GM23338 (cell line): ENCODE measurements at regions not wholly inside any gene's neighbourhood (a gene's known extent, or its start where the extent isn't known, plus 50 kb on each side); places are given as distances from the start of the nearest gene placed in this dataset.

Source experiments
- ATAC-seq: fragments of 200-7000 bp; cut with Tn5 transposase; 3 replicates; pipeline ENCODE4 v1.9.1; 2020
- DNase-seq: peaks from one replicate; pipeline ENCODE4 v3.0.0-alpha.2; 2015; ENCODE audit warnings: low spot score
- H2AFZ ChIP-seq: fragments of 200-600 bp; sonication (generic); 2 replicates; pipeline ENCODE4 v1.8.0; 2016; ENCODE audit warnings: antibody characterized with exemption, mild to moderate bottlenecking, moderate library complexity
- H3F3A ChIP-seq: fragments of 200-600 bp; sonication (generic); replicated peaks from 2 replicates; pipeline ENCODE4 v1.8.0; 2017; ENCODE audit warnings: antibody characterized with exemption, mixed run types, low read depth
- H3K27ac ChIP-seq: fragments of 200-600 bp; sonication (generic); 2 replicates; pipeline ENCODE4 v1.6.1; 2016; ENCODE audit warnings: low read depth
- H3K27me3 ChIP-seq: fragments of 200-600 bp; sonication (generic); 2 replicates; pipeline ENCODE4 v1.8.0; 2016; ENCODE audit warnings: mild to moderate bottlenecking, mixed run types, moderate library complexity; ENCODE audit not compliant: insufficient read depth
- H3K36me3 ChIP-seq: fragments of 200-600 bp; sonication (generic); 2 replicates; pipeline ENCODE4 v1.8.0; 2016; ENCODE audit warnings: mild to moderate bottlenecking; ENCODE audit not compliant: insufficient read depth
- H3K4me1 ChIP-seq: fragments of 200-600 bp; sonication (generic); 2 replicates; pipeline ENCODE4 v1.8.0; 2016; ENCODE audit warnings: mild to moderate bottlenecking, moderate library complexity; ENCODE audit not compliant: insufficient read depth
- H3K4me2 ChIP-seq: fragments of 200-600 bp; sonication (generic); 2 replicates; pipeline ENCODE4 v1.7.1; 2017; ENCODE audit warnings: mixed run types
- H3K4me3 ChIP-seq: fragments of 200-600 bp; sonication (generic); 2 replicates; pipeline ENCODE4 v1.6.1; 2016; ENCODE audit warnings: mixed run types
- H3K79me2 ChIP-seq: fragments of 200-600 bp; sonication (generic); replicated peaks from 2 replicates; pipeline ENCODE4 v1.8.0; 2017; ENCODE audit warnings: mild to moderate bottlenecking; ENCODE audit not compliant: insufficient read depth
- H3K9me2 ChIP-seq: fragments of 200-600 bp; sonication (generic); 2 replicates; pipeline ENCODE4 v1.8.0; 2017; ENCODE audit not compliant: insufficient read depth
- H4K20me1 ChIP-seq: fragments of 200-600 bp; sonication (generic); replicated peaks from 2 replicates; pipeline ENCODE4 v1.8.0; 2017; ENCODE audit warnings: mild to moderate bottlenecking; ENCODE audit not compliant: insufficient read depth
- H3K27ac Mint-ChIP-seq: 2 replicates; pipeline ENCODE4 v1.8.0; 2020; ENCODE audit warnings: inconsistent platforms, mild to moderate bottlenecking, moderate library complexity, mixed read lengths
- H3K27me3 Mint-ChIP-seq: 3 replicates; pipeline ENCODE4 v1.8.0; 2022; ENCODE audit warnings: low read depth, mild to moderate bottlenecking, moderate library complexity, mixed read lengths, inconsistent platforms; ENCODE audit not compliant: insufficient read depth, poor library complexity
- H3K36me3 Mint-ChIP-seq: 3 replicates; pipeline ENCODE4 v1.8.0; 2021; ENCODE audit warnings: low read depth, mild to moderate bottlenecking, inconsistent platforms, moderate library complexity, mixed read lengths
- H3K4me1 Mint-ChIP-seq: 3 replicates; pipeline ENCODE4 v1.8.0; 2020; ENCODE audit warnings: mild to moderate bottlenecking, inconsistent platforms, mixed read lengths
- H3K4me3 Mint-ChIP-seq: 3 replicates; pipeline ENCODE4 v1.8.0; 2021; ENCODE audit warnings: moderate library complexity, mild to moderate bottlenecking, inconsistent platforms, mixed read lengths
- H3K9me3 Mint-ChIP-seq: 3 replicates; pipeline ENCODE4 v1.8.0; 2020; ENCODE audit warnings: moderate library complexity, mild to moderate bottlenecking, inconsistent platforms, mixed read lengths
- CREB1 ChIP-seq: fragments of 250-450 bp; sonication (Bioruptor Pico); IDR thresholded peaks from 2 replicates; pipeline ENCODE4 v1.5.0; 2020; ENCODE audit warnings: low read depth, mild to moderate bottlenecking, moderate library complexity
- EZH2 ChIP-seq: fragments of 200-600 bp; sonication (generic); IDR thresholded peaks from one replicate; pipeline ENCODE4 v1.8.0; 2017; ENCODE audit warnings: antibody characterized with exemption, mild to moderate bottlenecking, low read depth; ENCODE audit not compliant: unreplicated experiment
- EZH2phosphoT487 ChIP-seq: fragments of 200-600 bp; sonication (generic); IDR thresholded peaks from one replicate; pipeline ENCODE4 v1.8.1; 2018; ENCODE audit warnings: antibody characterized with exemption; ENCODE audit not compliant: unreplicated experiment
- JUNB ChIP-seq: IDR thresholded peaks from one replicate; pipeline ENCODE4 v1.6.1; 2016; ENCODE audit warnings: antibody characterized with exemption; ENCODE audit not compliant: unreplicated experiment
- NANOG ChIP-seq: IDR thresholded peaks from 2 replicates; pipeline ENCODE4 v1.6.1; 2016; ENCODE audit warnings: antibody characterized with exemption, borderline replicate concordance
- STAT1 ChIP-seq: IDR thresholded peaks from one replicate; pipeline ENCODE4 v1.6.1; 2016; ENCODE audit warnings: antibody characterized with exemption; ENCODE audit not compliant: unreplicated experiment
- TF ChIP-seq, protein P1 (sequence below): IDR thresholded peaks from one replicate; pipeline ENCODE4 v1.6.1; 2018; ENCODE audit warnings: antibody characterized with exemption; ENCODE audit not compliant: unreplicated experiment
- TF ChIP-seq, protein P2 (sequence below): fragments of 250-450 bp; sonication (Bioruptor Pico); IDR thresholded peaks from 2 replicates; pipeline ENCODE4 v1.5.0; 2020; ENCODE audit warnings: mild to moderate bottlenecking, moderate library complexity
- TF ChIP-seq, protein P3 (sequence below), 2 experiments: fragments of 200-600 bp in 1 of 2; sonication (generic) in 1 of 2; conservative IDR thresholded peaks; 2 replicates each; pipeline versions ENCODE4 v1.5.1 to v1.6.1; 2016 to 2017; ENCODE audit warnings: antibody characterized with exemption in 2 of 2, low read depth in 2 of 2, mild to moderate bottlenecking in 2 of 2, moderate library complexity in 1 of 2

DNA sequence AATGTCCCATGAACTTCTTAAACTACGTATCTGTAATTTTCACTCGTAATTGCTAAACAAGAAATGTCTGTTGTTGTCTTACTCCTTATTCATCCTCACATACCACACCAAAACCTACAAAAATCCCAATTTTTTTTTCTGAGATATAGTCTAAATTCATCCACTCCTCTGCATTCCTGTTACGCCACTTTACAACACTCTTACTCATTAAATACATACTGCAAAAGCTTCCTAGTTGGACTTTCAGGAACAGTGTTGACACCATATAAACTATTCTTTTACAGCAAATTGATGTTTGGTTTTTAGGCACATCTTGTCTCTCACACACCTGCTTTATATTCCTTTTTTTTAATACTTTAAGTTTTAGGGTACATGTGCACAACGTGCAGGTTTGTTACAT is 934.9 kb upstream of the CADM2 start:
- no peaks in the 10 kb centered on the region for H3K27me3 Mint-ChIP-seq
- no peaks in the 10 kb centered on the region for H3K36me3 ChIP-seq
- H3K4me2 ChIP-seq, result no peak overlapping the region
- H3K36me3 Mint-ChIP-seq, result no peaks in the 10 kb centered on the region
- no peaks in the 10 kb centered on the region for H3K27me3 ChIP-seq
- H3K9me3 Mint-ChIP-seq, result no peaks in the 10 kb centered on the region
- H3K27ac ChIP-seq, result no peak overlapping the region
- DNase-seq, result no peak
- ATAC-seq, result no peak
- H2AFZ ChIP-seq, result no peak overlapping the region
- no peaks in the 10 kb centered on the region for H4K20me1 ChIP-seq
- no peaks in the 10 kb centered on the region for H3K79me2 ChIP-seq
- no peaks in the 10 kb centered on the region for H3F3A ChIP-seq
- no peak overlapping the region for H3K4me3 ChIP-seq
- TF ChIP-seq, protein P1, sequence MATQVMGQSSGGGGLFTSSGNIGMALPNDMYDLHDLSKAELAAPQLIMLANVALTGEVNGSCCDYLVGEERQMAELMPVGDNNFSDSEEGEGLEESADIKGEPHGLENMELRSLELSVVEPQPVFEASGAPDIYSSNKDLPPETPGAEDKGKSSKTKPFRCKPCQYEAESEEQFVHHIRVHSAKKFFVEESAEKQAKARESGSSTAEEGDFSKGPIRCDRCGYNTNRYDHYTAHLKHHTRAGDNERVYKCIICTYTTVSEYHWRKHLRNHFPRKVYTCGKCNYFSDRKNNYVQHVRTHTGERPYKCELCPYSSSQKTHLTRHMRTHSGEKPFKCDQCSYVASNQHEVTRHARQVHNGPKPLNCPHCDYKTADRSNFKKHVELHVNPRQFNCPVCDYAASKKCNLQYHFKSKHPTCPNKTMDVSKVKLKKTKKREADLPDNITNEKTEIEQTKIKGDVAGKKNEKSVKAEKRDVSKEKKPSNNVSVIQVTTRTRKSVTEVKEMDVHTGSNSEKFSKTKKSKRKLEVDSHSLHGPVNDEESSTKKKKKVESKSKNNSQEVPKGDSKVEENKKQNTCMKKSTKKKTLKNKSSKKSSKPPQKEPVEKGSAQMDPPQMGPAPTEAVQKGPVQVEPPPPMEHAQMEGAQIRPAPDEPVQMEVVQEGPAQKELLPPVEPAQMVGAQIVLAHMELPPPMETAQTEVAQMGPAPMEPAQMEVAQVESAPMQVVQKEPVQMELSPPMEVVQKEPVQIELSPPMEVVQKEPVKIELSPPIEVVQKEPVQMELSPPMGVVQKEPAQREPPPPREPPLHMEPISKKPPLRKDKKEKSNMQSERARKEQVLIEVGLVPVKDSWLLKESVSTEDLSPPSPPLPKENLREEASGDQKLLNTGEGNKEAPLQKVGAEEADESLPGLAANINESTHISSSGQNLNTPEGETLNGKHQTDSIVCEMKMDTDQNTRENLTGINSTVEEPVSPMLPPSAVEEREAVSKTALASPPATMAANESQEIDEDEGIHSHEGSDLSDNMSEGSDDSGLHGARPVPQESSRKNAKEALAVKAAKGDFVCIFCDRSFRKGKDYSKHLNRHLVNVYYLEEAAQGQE, result no peak
- no peak overlapping the region for H3K4me3 Mint-ChIP-seq
- H3K9me2 ChIP-seq, result 0 out of 2 replicates have a peak, but pooled peaks cover 7% of the 10 kb centered on the region
- no peak overlapping the region for H3K27ac Mint-ChIP-seq
- H3K4me1 Mint-ChIP-seq, result no peaks in the 10 kb centered on the region
- H3K4me1 ChIP-seq, result no peaks in the 10 kb centered on the region

DNA sequence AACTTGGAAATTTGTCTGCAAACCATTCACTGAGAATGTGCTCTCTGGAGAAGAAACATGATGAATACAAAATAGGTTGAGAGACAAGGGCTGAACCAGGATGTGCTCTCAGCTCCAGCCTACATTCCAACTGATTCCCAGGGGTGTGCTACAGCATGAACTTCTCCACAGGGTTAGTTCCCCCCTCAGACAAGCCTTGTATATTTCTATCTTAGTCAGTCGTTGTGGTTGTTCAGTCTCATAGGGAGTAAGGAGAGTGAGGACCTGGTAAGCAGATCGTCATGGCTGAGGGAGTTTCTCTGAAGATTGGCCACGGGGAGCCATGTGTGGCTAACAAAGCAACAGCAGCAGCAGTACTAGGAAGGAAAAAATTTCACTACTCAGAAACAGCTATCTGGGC is 919.7 kb upstream of the CADM2 start:
- Mint-ChIP-seq H3K27ac (no peak overlapping the region), H3K36me3 (peaks cover 5% of the 10 kb centered on the region; the same call in 1 of the 3 replicates), H3K27me3 (no peaks in the 10 kb centered on the region), H3K4me3 (no peak overlapping the region), H3K4me1 (no peaks in the 10 kb centered on the region), H3K9me3 (peaks cover 23% of the 10 kb centered on the region)
- Histone ChIP-seq H4K20me1 (no peaks in the 10 kb centered on the region), H3K27ac (no peak overlapping the region), H3K9me2 (peaks cover 5% of the 10 kb centered on the region), H3F3A (no peaks in the 10 kb centered on the region), H2AFZ (peak overlapping the region; percentile 66; the same call in 1 of the 2 replicates), H3K4me3 (no peak overlapping the region), H3K4me1 (no peaks in the 10 kb centered on the region), H3K79me2 (no peaks in the 10 kb centered on the region), H3K4me2 (no peak overlapping the region), H3K27me3 (no peaks in the 10 kb centered on the region), H3K36me3 (no peaks in the 10 kb centered on the region)
- ATAC-seq, result no peak
- TF ChIP-seq NANOG (no peak), STAT1 (no peak), JUNB (no peak), EZH2 (no peak), EZH2phosphoT487 (no peak), CREB1 (no peak)
- TF ChIP-seq, protein P2, sequence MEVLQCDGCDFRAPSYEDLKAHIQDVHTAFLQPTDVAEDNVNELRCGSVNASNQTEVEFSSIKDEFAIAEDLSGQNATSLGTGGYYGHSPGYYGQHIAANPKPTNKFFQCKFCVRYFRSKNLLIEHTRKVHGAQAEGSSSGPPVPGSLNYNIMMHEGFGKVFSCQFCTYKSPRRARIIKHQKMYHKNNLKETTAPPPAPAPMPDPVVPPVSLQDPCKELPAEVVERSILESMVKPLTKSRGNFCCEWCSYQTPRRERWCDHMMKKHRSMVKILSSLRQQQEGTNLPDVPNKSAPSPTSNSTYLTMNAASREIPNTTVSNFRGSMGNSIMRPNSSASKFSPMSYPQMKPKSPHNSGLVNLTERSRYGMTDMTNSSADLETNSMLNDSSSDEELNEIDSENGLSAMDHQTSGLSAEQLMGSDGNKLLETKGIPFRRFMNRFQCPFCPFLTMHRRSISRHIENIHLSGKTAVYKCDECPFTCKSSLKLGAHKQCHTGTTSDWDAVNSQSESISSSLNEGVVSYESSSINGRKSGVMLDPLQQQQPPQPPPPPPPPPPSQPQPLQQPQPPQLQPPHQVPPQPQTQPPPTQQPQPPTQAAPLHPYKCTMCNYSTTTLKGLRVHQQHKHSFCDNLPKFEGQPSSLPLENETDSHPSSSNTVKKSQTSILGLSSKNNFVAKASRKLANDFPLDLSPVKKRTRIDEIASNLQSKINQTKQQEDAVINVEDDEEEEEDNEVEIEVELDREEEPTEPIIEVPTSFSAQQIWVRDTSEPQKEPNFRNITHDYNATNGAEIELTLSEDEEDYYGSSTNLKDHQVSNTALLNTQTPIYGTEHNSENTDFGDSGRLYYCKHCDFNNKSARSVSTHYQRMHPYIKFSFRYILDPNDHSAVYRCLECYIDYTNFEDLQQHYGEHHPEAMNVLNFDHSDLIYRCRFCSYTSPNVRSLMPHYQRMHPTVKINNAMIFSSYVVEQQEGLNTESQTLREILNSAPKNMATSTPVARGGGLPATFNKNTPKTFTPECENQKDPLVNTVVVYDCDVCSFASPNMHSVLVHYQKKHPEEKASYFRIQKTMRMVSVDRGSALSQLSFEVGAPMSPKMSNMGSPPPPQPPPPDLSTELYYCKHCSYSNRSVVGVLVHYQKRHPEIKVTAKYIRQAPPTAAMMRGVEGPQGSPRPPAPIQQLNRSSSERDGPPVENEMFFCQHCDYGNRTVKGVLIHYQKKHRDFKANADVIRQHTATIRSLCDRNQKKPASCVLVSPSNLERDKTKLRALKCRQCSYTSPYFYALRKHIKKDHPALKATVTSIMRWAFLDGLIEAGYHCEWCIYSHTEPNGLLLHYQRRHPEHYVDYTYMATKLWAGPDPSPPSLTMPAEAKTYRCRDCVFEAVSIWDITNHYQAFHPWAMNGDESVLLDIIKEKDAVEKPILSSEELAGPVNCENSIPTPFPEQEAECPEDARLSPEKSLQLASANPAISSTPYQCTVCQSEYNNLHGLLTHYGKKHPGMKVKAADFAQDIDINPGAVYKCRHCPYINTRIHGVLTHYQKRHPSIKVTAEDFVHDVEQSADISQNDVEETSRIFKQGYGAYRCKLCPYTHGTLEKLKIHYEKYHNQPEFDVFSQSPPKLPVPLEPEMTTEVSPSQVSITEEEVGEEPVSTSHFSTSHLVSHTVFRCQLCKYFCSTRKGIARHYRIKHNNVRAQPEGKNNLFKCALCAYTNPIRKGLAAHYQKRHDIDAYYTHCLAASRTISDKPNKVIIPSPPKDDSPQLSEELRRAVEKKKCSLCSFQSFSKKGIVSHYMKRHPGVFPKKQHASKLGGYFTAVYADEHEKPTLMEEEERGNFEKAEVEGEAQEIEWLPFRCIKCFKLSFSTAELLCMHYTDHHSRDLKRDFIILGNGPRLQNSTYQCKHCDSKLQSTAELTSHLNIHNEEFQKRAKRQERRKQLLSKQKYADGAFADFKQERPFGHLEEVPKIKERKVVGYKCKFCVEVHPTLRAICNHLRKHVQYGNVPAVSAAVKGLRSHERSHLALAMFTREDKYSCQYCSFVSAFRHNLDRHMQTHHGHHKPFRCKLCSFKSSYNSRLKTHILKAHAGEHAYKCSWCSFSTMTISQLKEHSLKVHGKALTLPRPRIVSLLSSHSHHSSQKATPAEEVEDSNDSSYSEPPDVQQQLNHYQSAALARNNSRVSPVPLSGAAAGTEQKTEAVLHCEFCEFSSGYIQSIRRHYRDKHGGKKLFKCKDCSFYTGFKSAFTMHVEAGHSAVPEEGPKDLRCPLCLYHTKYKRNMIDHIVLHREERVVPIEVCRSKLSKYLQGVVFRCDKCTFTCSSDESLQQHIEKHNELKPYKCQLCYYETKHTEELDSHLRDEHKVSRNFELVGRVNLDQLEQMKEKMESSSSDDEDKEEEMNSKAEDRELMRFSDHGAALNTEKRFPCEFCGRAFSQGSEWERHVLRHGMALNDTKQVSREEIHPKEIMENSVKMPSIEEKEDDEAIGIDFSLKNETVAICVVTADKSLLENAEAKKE (CRISPR knock-in tag), result no peak
- TF ChIP-seq, protein P3, sequence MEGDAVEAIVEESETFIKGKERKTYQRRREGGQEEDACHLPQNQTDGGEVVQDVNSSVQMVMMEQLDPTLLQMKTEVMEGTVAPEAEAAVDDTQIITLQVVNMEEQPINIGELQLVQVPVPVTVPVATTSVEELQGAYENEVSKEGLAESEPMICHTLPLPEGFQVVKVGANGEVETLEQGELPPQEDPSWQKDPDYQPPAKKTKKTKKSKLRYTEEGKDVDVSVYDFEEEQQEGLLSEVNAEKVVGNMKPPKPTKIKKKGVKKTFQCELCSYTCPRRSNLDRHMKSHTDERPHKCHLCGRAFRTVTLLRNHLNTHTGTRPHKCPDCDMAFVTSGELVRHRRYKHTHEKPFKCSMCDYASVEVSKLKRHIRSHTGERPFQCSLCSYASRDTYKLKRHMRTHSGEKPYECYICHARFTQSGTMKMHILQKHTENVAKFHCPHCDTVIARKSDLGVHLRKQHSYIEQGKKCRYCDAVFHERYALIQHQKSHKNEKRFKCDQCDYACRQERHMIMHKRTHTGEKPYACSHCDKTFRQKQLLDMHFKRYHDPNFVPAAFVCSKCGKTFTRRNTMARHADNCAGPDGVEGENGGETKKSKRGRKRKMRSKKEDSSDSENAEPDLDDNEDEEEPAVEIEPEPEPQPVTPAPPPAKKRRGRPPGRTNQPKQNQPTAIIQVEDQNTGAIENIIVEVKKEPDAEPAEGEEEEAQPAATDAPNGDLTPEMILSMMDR (conservative IDR thresholded peaks at IDR 0.05; ENCODE audit: low read depth in 2 of 2), result no peak
- no peak for DNase-seq
